Adrenal gland (tissue), 9 donors: ENCODE measurements at regions not wholly inside any gene's neighbourhood (a gene's known extent, or its start where the extent isn't known, plus 50 kb on each side); places are given as distances from the start of the nearest gene placed in this dataset.

ENCODE experiments used
- DNase-seq, 7 donors: peaks; one replicate each; pipeline ENCODE4 v3.0.0-alpha.2; 2019 to 2020
- H3K27ac ChIP-seq, 5 donors: fragments of 200-600 bp; sonication (generic) in 4 of 5; 1 replicate in 3 of 5; 2 replicates in 2 of 5; pipeline versions ENCODE4 v1.5.1 to v1.8.0; 2016 to 2020; ENCODE audit warnings: mild to moderate bottlenecking in 1 of 5
- H3K27me3 ChIP-seq: fragments of 200-600 bp; 2 replicates; pipeline ENCODE4 v1.8.0; 2021
- H3K36me3 ChIP-seq, 2 donors: fragments of 200-600 bp; replicated peaks in 1 of 2; 1 replicate in 1 of 2; 2 replicates in 1 of 2; pipeline versions ENCODE4 v1.5.1 to v1.8.0; 2018 to 2022
- H3K4me1 ChIP-seq, 2 donors: fragments of 200-600 bp; replicated peaks in 1 of 2; 1 replicate in 1 of 2; 2 replicates in 1 of 2; pipeline versions ENCODE4 v1.5.1 to v1.8.0; 2018 to 2021
- H3K4me3 ChIP-seq, 4 donors: fragments of 200-600 bp; sonication (generic) in 3 of 4; one replicate each; pipeline ENCODE4 v1.5.1; 2016 to 2018
- H3K9me3 ChIP-seq, 3 donors: fragments of 200-600 bp; sonication (generic) in 1 of 3; replicated peaks in 1 of 3; 1 replicate in 2 of 3; 2 replicates in 1 of 3; pipeline versions ENCODE4 v1.5.1 to v1.8.0; 2016 to 2021
- CTCF ChIP-seq, 6 experiments: fragments of 450-650 bp in 4 of 6; fragments of 200-600 bp in 2 of 6; sonication (generic) in 1 of 6; IDR thresholded peaks; 1 replicate in 5 of 6; 2 replicates in 1 of 6; pipeline versions ENCODE4 v1.5.1 to v1.8.0; 2016 to 2021; ENCODE audit warnings: antibody characterized with exemption in 6 of 6, mild to moderate bottlenecking in 2 of 6, moderate library complexity in 1 of 6
- POLR2A ChIP-seq, 2 donors: fragments of 450-650 bp; IDR thresholded peaks; one replicate each; pipeline ENCODE4 v1.6.1; 2017; ENCODE audit warnings: antibody characterized with exemption in 2 of 2, mild to moderate bottlenecking in 2 of 2, moderate library complexity in 1 of 2
- WGBS, 4 donors: extraction: QIAGEN DNeasy Blood & Tissue Kit in 2 of 4; methylation state at CpG; one replicate each; pipeline versions ENCODE4 v1.1.5 to v1.1.7; 2013 to 2017; 5-methylcytosine and 5-hydroxymethylcytosine counted together
- intact Hi-C, 2 donors: fragments of 100-400 bp; cut with DNase I; formaldehyde crosslinking; loops; one replicate each; pipeline versions ENCODE4 v1.14.1 to v1.15.0; 2022 to 2023
- donor health status: healthy with polysubstance abuse.
- donor health status: Bipolar disorder and iron deficiency.
- donor health status: DM: yes; HTN: yes; CAD: no.
- donor health status: DM: no; HTN: no; CAD: no.
- donor health status: DM: no; HTN: no; CAD: no.

GRCh38 chr5:84550222-84550621, 165.5 kb upstream of the EDIL3 start:
- TF ChIP-seq CTCF (IDR thresholded peaks at IDR 0.05) (no peak), POLR2A (IDR thresholded peaks at IDR 0.05) (no peak)
- Histone ChIP-seq H3K4me1 (no peaks in the 10 kb centered on the region), H3K27me3 (no peaks in the 10 kb centered on the region), H3K36me3 (no peaks in the 10 kb centered on the region), H3K9me3 (no peaks in the 10 kb centered on the region), H3K27ac (no peak overlapping the region), H3K4me3 (no peak overlapping the region)
- WGBS, 4 donors, result 93 to 97% (median 94%) methylated on average over 2 of the region's 2 CpGs
- intact Hi-C loops, result no loop called here
- DNase-seq, result no peak

GRCh38 chr5:84549054-84549453, 164.4 kb upstream of the EDIL3 start:
- Histone ChIP-seq H3K27me3 (no peaks in the 10 kb centered on the region), H3K36me3 (no peaks in the 10 kb centered on the region), H3K4me3 (no peak overlapping the region), H3K27ac (no peak overlapping the region), H3K9me3 (no peaks in the 10 kb centered on the region), H3K4me1 (no peaks in the 10 kb centered on the region)
- intact Hi-C loops, result no loop called here
- 78 to 100% (median 85%) methylated on average over 1 of the region's 1 CpG for WGBS, 4 donors
- no peak for DNase-seq
- no peak for TF ChIP-seq POLR2A (IDR thresholded peaks at IDR 0.05)
- no peak for TF ChIP-seq CTCF (IDR thresholded peaks at IDR 0.05)

GRCh38 chr5:84546686-84547085, 162.0 kb upstream of the EDIL3 start:
- no peaks in the 10 kb centered on the region for H3K4me1 ChIP-seq
- no peak overlapping the region for H3K27ac ChIP-seq
- H3K4me3 ChIP-seq, result no peak overlapping the region
- no peaks in the 10 kb centered on the region for H3K9me3 ChIP-seq
- TF ChIP-seq CTCF (IDR thresholded peaks at IDR 0.05), result no peak
- TF ChIP-seq POLR2A (IDR thresholded peaks at IDR 0.05), result no peak
- intact Hi-C loops, result no loop called here
- no peaks in the 10 kb centered on the region for H3K36me3 ChIP-seq
- no peak for DNase-seq
- 89 to 95% (median 93%) methylated on average over 3 of the region's 3 CpGs for WGBS, 4 donors
- no peaks in the 10 kb centered on the region for H3K27me3 ChIP-seq

- no peaks in the 10 kb centered on the region for H3K9me3 ChIP-seq
- no peak for DNase-seq
- no peaks in the 10 kb centered on the region for H3K27me3 ChIP-seq
- H3K27ac ChIP-seq, result no peak overlapping the region
- 80 to 90% (median 84%) methylated on average over 3 of the region's 3 CpGs for WGBS, 4 donors
- intact Hi-C loops, result no loop called here
- no peaks in the 10 kb centered on the region for H3K4me1 ChIP-seq
- no peaks in the 10 kb centered on the region for H3K36me3 ChIP-seq
- no peak overlapping the region for H3K4me3 ChIP-seq
- TF ChIP-seq POLR2A (IDR thresholded peaks at IDR 0.05), result no peak
- TF ChIP-seq CTCF (IDR thresholded peaks at IDR 0.05), result no peak
Measured at GRCh38 chr5:84536797-84537196, 152.1 kb upstream of the EDIL3 start.
